PFSK-1 (cell line): ENCODE measurements at regions not wholly inside any gene's neighbourhood (a gene's known extent, or its start where the extent isn't known, plus 50 kb on each side); places are given as distances from the start of the nearest gene placed in this dataset.

Experiments
- REST ChIP-seq, 2 experiments: IDR thresholded peaks; 2 replicates each; pipeline versions ENCODE4 v1.6.1 to v1.8.0; 2011 to 2012; ENCODE audit warnings: low read depth in 2 of 2, low read length in 2 of 2, control low read depth in 1 of 2, inconsistent platforms in 1 of 2, mild to moderate bottlenecking in 1 of 2, moderate library complexity in 1 of 2; ENCODE audit not compliant: insufficient read depth in 1 of 2
- SIN3A ChIP-seq: IDR thresholded peaks from 2 replicates; pipeline ENCODE4 v1.6.1; 2012; ENCODE audit warnings: mild to moderate bottlenecking, low read length, moderate library complexity, borderline replicate concordance; ENCODE audit not compliant: insufficient read depth

GRCh38 chr21:28771790-28772501 is 220.7 kb downstream of the LTN1 start:
- TF ChIP-seq SIN3A = no peak
- TF ChIP-seq REST (IDR thresholded peaks at IDR 0.05; ENCODE audit: insufficient read depth in 1 of 2, low read depth in 2 of 2, low read length in 2 of 2) = no peak
